Ovary (tissue), 7 donors: ENCODE measurements at regions not wholly inside any gene's neighbourhood (a gene's known extent, or its start where the extent isn't known, plus 50 kb on each side); places are given as distances from the start of the nearest gene placed in this dataset.

Experiments used
- DNase-seq, 5 donors: peaks; one replicate each; pipeline ENCODE4 v3.0.0-alpha.2; 2019 to 2020
- H3K27ac ChIP-seq, 2 donors: fragments of 200-600 bp; one replicate each; pipeline versions ENCODE4 v1.5.1 to v1.8.0; 2019 to 2022
- H3K27me3 ChIP-seq: fragments of 200-600 bp; one replicate; pipeline ENCODE4 v1.8.0; 2022
- H3K36me3 ChIP-seq: fragments of 200-600 bp; sonication (generic); one replicate; pipeline ENCODE4 v1.5.1; 2019
- H3K4me1 ChIP-seq: one replicate; pipeline ENCODE4 v1.8.1; 2013; ENCODE audit warnings: mild to moderate bottlenecking, moderate library complexity; ENCODE audit not compliant: insufficient read depth
- H3K4me3 ChIP-seq: fragments of 200-600 bp; sonication (generic); one replicate; pipeline ENCODE4 v1.5.1; 2017
- H3K9me3 ChIP-seq, 2 donors: fragments of 200-600 bp in 1 of 2; sonication (generic) in 1 of 2; one replicate each; pipeline versions ENCODE4 v1.5.1 to v1.8.1; 2013 to 2019; ENCODE audit warnings: mild to moderate bottlenecking in 1 of 2, moderate library complexity in 1 of 2
- EP300 ChIP-seq: sonication (generic); formaldehyde crosslinking; IDR thresholded peaks from one replicate; pipeline ENCODE4 v1.6.1; 2017; ENCODE audit warnings: antibody characterized with exemption
- POLR2A ChIP-seq: fragments of 450-650 bp; IDR thresholded peaks from one replicate; pipeline ENCODE4 v1.6.1; 2017; ENCODE audit warnings: antibody characterized with exemption, mild to moderate bottlenecking, moderate library complexity
- WGBS, 3 donors: extraction: QIAGEN DNeasy Blood & Tissue Kit in 1 of 3; methylation state at CpG; one replicate each; pipeline versions ENCODE4 v1.1.5 to v1.1.7; 2013 to 2017; 5-methylcytosine and 5-hydroxymethylcytosine counted together
- intact Hi-C, 4 donors: fragments of 100-400 bp; cut with DNase I; formaldehyde crosslinking; loops; one replicate each; pipeline versions ENCODE4 v1.11.0 to v1.15.1; 2022 to 2023
- TF ChIP-seq, protein P1 (sequence below), 3 donors: fragments of 450-650 bp in 2 of 3; fragments of 200-600 bp in 1 of 3; IDR thresholded peaks; one replicate each; pipeline versions ENCODE4 v1.5.1 to v1.8.0; 2016 to 2022; ENCODE audit warnings: antibody characterized with exemption in 3 of 3, mild to moderate bottlenecking in 1 of 3
- donor health status: DM: no; HTN: no; CAD: no; lungs with moderate emphysema.
- donor health status: DM: no; HTN: no; CAD: no.
- donor health status: Bipolar disorder and iron deficiency.
- donor health status: DM: no; HTN: no; CAD: no.
- donor health status: DM: yes; HTN: yes; CAD: no.

DNA sequence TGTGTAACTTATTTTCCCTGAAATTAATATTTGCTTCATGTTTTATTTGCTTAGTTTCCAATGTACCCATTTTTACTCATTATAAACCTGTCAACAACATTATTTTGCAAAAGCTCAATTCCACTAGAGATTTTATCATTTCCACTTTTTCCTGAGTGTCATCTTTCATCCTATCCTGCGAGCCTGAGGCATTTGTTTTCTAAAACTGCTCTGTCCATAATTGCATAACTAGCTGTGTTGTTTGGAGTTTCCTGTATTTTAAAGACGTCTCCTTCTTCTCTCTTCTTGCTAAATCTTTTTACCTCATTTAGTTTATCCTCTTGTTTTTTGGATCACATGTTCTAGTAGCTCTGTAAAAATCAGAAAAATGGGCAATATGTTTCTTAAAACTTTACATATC, 332.7 kb upstream of the NOVA1 start:
- intact Hi-C loops = no loop called here
- WGBS, 3 donors = 12 to 27% (median 22%) methylated on average over 2 of the region's 2 CpGs
- H3K36me3 ChIP-seq = no peaks in the 10 kb centered on the region
- H3K27ac ChIP-seq = no peak overlapping the region
- TF ChIP-seq, protein P1, sequence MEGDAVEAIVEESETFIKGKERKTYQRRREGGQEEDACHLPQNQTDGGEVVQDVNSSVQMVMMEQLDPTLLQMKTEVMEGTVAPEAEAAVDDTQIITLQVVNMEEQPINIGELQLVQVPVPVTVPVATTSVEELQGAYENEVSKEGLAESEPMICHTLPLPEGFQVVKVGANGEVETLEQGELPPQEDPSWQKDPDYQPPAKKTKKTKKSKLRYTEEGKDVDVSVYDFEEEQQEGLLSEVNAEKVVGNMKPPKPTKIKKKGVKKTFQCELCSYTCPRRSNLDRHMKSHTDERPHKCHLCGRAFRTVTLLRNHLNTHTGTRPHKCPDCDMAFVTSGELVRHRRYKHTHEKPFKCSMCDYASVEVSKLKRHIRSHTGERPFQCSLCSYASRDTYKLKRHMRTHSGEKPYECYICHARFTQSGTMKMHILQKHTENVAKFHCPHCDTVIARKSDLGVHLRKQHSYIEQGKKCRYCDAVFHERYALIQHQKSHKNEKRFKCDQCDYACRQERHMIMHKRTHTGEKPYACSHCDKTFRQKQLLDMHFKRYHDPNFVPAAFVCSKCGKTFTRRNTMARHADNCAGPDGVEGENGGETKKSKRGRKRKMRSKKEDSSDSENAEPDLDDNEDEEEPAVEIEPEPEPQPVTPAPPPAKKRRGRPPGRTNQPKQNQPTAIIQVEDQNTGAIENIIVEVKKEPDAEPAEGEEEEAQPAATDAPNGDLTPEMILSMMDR (IDR thresholded peaks at IDR 0.05) = no peak
- no peak for TF ChIP-seq EP300
- no peak for TF ChIP-seq POLR2A
- DNase-seq = no peak
- H3K4me1 ChIP-seq = no peaks in the 10 kb centered on the region
- H3K4me3 ChIP-seq = no peak overlapping the region
- H3K9me3 ChIP-seq = no peaks in the 10 kb centered on the region
- H3K27me3 ChIP-seq = no peaks in the 10 kb centered on the region

DNA sequence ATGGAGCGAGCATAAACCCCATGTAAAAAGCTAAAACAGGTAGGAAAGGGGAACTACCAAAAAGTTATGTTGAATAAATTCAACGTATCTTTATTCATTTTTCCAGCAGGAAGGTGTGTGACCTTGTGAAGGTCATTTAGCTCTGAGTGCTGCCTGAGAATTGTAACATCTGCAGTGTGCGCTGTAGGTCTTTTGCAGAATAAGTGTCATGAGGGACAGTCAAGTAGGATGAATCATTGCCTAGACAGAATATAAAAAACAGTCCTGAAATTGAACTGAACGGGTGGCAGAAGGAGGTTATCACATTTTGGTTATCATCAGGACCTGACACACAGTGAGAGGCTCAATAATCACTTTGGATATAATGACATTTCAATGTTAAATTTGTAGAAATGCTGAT, 334.8 kb upstream of the NOVA1 start:
- Histone ChIP-seq H3K36me3 (no peaks in the 10 kb centered on the region), H3K27ac (no peak overlapping the region), H3K4me1 (no peaks in the 10 kb centered on the region), H3K4me3 (no peak overlapping the region), H3K9me3 (no peaks in the 10 kb centered on the region), H3K27me3 (no peaks in the 10 kb centered on the region)
- 89 to 93% (median 91%) methylated on average over 4 of the region's 4 CpGs for WGBS, 3 donors
- intact Hi-C loops = no loop called here
- DNase-seq = no peak
- TF ChIP-seq POLR2A = no peak
- TF ChIP-seq EP300 = no peak
- TF ChIP-seq, protein P1 (IDR thresholded peaks at IDR 0.05) = no peak

DNA sequence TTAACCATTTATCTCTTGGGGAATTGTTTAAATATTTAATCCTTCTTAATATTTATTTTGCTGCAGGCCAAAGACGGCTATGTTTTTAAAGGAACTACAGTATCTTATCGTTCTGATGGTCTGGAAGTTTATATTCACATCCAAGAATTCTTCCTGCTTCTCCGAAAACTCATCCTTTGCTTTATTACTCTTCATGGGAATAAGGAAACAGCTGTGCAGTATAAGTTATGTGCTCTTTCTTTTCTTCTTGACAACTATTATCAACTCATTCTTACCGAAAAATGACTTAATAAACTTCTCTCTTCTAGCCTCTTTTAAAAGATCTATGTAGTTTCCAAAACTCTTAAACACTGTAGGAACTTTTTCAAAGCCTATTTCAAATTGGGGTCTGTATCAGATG, 335.6 kb upstream of the NOVA1 start:
- TF ChIP-seq EP300 = no peak
- TF ChIP-seq, protein P1 (IDR thresholded peaks at IDR 0.05) = no peak
- no peak for TF ChIP-seq POLR2A
- 38 to 42% (median 41%) methylated on average over 4 of the region's 4 CpGs for WGBS, 3 donors
- Histone ChIP-seq H3K4me3 (no peak overlapping the region), H3K27me3 (no peaks in the 10 kb centered on the region), H3K4me1 (no peaks in the 10 kb centered on the region), H3K9me3 (no peaks in the 10 kb centered on the region), H3K36me3 (no peaks in the 10 kb centered on the region), H3K27ac (no peak overlapping the region)
- no peak for DNase-seq
- intact Hi-C loops = no loop called here

DNA sequence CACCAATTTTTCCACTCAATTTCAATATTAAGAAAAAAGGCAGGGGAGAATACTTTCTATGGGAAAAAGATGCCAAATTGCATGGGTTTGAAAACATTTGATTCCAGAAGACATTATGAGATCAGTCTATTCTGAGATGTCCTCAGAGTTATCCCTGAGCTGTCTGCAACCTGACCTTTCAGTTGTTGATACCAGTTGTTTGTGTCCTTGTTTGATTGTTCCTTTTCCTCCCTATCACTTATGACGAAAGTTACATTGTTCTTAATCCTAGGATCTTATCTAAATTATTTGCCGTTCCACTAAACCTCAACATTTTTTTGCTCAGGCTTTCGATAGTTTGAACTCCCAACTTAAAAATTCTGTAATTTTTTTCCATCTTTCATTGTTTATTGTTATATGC, 336.3 kb upstream of the NOVA1 start:
- no peak for DNase-seq
- no peaks in the 10 kb centered on the region for H3K9me3 ChIP-seq
- TF ChIP-seq, protein P1 (IDR thresholded peaks at IDR 0.05) = no peak
- no peak for TF ChIP-seq POLR2A
- no peak for TF ChIP-seq EP300
- H3K27me3 ChIP-seq = no peaks in the 10 kb centered on the region
- WGBS, 3 donors = 73 to 75% (median 74%) methylated on average over 3 of the region's 3 CpGs
- no peaks in the 10 kb centered on the region for H3K4me1 ChIP-seq
- intact Hi-C loops = no loop called here
- no peaks in the 10 kb centered on the region for H3K36me3 ChIP-seq
- no peak overlapping the region for H3K4me3 ChIP-seq
- no peak overlapping the region for H3K27ac ChIP-seq

DNA sequence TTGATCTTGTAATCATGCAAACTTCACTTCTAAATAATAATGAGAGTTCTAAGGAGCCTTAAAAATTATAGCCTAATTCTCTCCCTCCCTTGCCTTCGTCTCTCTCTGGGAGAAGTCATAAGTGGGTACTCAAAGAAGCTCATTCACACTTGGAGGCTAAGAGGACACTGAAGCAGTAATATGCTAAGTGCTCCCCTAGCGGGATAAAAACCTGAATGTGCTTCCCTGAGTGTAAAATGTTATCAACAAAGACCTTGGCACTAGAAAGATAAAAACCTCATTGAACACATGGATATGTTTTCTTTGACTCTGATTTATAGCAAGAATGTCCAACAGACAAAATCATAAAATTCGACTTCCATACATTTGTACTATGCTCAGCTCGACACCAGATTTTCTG, 337.9 kb upstream of the NOVA1 start:
- H3K27ac ChIP-seq = no peak overlapping the region
- no peak for DNase-seq
- TF ChIP-seq EP300 (no peak), POLR2A (no peak)
- TF ChIP-seq, protein P1 (IDR thresholded peaks at IDR 0.05) = no peak
- no peak overlapping the region for H3K4me3 ChIP-seq
- no peaks in the 10 kb centered on the region for H3K36me3 ChIP-seq
- H3K9me3 ChIP-seq = no peaks in the 10 kb centered on the region
- 81 to 88% (median 85%) methylated on average over 4 of the region's 4 CpGs for WGBS, 3 donors
- intact Hi-C loops = no loop called here
- H3K27me3 ChIP-seq = no peaks in the 10 kb centered on the region
- no peaks in the 10 kb centered on the region for H3K4me1 ChIP-seq
